ENCODE measurements at regions not wholly inside any gene's neighbourhood (a gene's known extent, or its start where the extent isn't known, plus 50 kb on each side); places are given as distances from the start of the nearest gene placed in this dataset.

DNA sequence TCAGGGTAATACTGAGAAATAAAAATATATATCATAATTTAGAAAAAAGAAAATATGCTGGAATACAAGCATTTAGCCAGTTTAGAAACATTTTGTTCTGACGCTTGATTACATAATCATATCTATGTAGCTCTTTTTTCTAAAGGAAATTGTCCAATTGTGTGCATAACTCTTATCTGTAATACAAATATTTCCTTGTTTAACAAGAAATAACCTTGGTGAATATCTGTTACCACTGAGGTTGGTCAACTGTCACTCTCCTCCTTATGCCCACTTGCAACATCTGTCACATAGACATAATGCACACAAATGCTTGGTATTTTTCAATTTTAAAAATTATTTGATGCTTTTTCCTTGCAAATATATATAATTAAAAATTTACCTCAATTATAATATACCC is 609.7 kb downstream of the TLL1 start:
- intact Hi-C loops (cut with DNase I, micrococcal nuclease) = no loop called here
- TF ChIP-seq, protein P1, sequence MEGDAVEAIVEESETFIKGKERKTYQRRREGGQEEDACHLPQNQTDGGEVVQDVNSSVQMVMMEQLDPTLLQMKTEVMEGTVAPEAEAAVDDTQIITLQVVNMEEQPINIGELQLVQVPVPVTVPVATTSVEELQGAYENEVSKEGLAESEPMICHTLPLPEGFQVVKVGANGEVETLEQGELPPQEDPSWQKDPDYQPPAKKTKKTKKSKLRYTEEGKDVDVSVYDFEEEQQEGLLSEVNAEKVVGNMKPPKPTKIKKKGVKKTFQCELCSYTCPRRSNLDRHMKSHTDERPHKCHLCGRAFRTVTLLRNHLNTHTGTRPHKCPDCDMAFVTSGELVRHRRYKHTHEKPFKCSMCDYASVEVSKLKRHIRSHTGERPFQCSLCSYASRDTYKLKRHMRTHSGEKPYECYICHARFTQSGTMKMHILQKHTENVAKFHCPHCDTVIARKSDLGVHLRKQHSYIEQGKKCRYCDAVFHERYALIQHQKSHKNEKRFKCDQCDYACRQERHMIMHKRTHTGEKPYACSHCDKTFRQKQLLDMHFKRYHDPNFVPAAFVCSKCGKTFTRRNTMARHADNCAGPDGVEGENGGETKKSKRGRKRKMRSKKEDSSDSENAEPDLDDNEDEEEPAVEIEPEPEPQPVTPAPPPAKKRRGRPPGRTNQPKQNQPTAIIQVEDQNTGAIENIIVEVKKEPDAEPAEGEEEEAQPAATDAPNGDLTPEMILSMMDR (IDR thresholded peaks at IDR 0.05) = no peak
- no peaks in the 10 kb centered on the region for H3K36me3 ChIP-seq (ENCODE audit: low read depth)
- H3K9me3 ChIP-seq = no peaks in the 10 kb centered on the region
- H3K4me3 ChIP-seq = no peak overlapping the region
- no peaks in the 10 kb centered on the region for H3K4me1 ChIP-seq (ENCODE audit: low read depth)
- ATAC-seq = peak; percentile 51
- no peak for DNase-seq

DNA sequence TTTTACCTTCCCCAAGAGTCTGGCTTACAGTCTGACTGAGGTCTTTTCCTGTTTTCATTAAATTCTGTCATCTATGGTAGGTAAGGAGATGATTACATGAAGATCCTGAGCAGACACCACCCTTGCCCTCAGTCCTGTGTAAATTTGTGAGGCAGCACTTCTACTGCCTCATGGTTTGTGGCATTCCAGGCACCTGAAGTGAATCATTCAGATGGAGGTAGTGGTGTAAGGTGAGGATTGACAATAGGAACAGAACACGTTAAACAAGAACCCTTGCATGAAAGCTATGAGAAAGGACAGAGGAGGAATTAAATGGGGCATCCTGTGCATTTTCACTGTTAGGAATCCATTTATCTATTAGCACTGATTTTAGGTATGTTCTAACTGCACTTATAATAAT is 618.6 kb downstream of the TLL1 start:
- DNase-seq (no peak), ATAC-seq (no peak)
- H3K36me3 ChIP-seq (ENCODE audit: low read depth) = no peaks in the 10 kb centered on the region
- H3K4me3 ChIP-seq = no peak overlapping the region
- TF ChIP-seq, protein P1 (IDR thresholded peaks at IDR 0.05) = no peak
- intact Hi-C loops (cut with DNase I, micrococcal nuclease) = no loop called here
- H3K9me3 ChIP-seq = no peaks in the 10 kb centered on the region
- H3K4me1 ChIP-seq (ENCODE audit: low read depth) = no peaks in the 10 kb centered on the region

DNA sequence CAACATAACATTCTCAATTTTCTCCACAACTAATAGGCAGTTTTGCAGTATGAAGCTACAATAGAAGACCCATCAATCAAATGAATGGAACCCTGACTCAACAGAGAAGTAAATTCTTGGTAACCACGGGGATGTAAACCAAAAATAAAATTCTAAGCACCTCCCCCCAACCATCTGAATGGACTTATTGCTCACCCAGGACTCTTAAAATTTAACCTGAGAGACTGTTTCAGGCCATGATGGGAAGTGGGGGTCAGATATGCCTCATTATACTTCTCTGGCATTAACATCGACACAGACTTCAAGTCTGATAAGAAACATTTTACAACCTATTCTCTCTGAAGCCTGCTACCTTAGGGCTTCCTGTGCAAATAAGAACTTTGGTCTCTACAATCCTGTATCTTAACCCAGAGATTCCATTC is 620.9 kb downstream of the TLL1 start:
- H3K9me3 ChIP-seq = no peaks in the 10 kb centered on the region
- TF ChIP-seq, protein P1 (IDR thresholded peaks at IDR 0.05) = no peak
- peak; percentile 80 for ATAC-seq
- H3K4me3 ChIP-seq = no peak overlapping the region
- peak in 1 of 3 donors; percentile 17 for DNase-seq
- intact Hi-C loops (cut with DNase I, micrococcal nuclease) = no loop called here
- H3K4me1 ChIP-seq (ENCODE audit: low read depth) = no peaks in the 10 kb centered on the region
- H3K36me3 ChIP-seq (ENCODE audit: low read depth) = no peaks in the 10 kb centered on the region

DNA sequence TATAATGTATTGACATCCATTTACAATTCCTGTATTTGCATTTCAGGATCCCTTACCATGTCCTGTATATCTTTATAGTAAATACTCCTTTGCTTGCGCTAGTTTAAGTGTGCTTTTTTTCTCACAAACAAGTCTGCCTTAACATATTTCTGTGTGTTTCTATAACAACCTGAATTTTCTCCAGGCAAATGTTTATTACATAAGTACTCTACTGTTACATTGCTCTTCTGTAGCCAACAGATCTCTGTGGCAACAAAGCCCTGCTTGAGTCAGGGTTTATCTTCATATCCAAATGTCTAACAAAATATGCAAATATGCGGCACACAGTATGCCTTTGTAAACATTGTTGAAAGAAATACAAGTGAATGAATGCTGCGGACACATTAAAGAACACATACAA is 625.5 kb downstream of the TLL1 start:
- ATAC-seq = no peak
- intact Hi-C loops (cut with DNase I, micrococcal nuclease) = no loop called here
- H3K4me1 ChIP-seq (ENCODE audit: low read depth) = no peaks in the 10 kb centered on the region
- H3K36me3 ChIP-seq (ENCODE audit: low read depth) = no peaks in the 10 kb centered on the region
- H3K9me3 ChIP-seq = no peaks in the 10 kb centered on the region
- H3K4me3 ChIP-seq = no peak overlapping the region
- TF ChIP-seq, protein P1 (IDR thresholded peaks at IDR 0.05) = no peak
- no peak for DNase-seq

DNA sequence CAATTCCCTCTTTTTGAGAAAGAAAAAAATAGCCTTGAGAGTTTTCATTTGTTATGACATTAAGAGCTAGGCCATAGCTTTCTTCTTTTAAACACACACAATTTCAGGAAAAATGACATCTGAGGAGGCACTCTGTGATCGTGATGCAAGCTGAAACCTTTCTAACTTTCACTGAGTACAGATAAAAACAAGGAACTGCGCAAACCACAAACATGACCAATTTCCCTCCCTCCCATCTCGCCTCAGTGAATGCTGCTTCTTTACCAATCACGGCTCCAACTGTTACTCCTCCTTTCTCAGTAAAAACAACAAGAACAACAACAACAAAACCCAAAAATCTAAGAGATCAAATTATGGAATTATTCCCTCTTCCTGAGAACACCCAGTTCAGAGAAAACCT is 626.8 kb downstream of the TLL1 start:
- no peaks in the 10 kb centered on the region for H3K9me3 ChIP-seq
- DNase-seq (no peak), ATAC-seq (no peak)
- intact Hi-C loops (cut with DNase I, micrococcal nuclease) = no loop called here
- H3K4me1 ChIP-seq (ENCODE audit: low read depth) = no peaks in the 10 kb centered on the region
- no peak overlapping the region for H3K4me3 ChIP-seq
- H3K36me3 ChIP-seq (ENCODE audit: low read depth) = no peaks in the 10 kb centered on the region
- TF ChIP-seq, protein P1 (IDR thresholded peaks at IDR 0.05) = no peak

DNA sequence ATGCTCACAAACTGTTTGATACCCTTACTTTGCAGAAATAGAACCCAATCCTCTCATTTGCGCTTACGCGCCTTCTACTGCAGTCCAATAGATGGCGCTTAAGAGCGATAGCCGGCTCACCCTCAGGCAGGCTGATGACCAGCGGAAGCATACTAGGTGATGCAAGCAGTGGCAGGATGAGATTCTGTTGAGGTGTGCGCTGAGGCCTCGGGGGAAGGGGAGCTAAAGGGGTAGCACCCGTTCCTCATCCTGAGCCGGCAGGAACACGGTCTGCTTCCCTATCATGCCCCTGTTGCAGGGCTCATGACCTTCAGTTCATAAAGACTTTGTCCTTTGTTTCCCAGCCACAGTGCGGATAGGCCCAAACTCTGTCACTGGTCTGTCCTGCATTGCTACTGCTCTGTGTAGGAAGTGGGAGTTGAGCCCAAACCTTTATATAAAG is 628.9 kb downstream of the TLL1 start:
- no peak overlapping the region for H3K4me3 ChIP-seq
- H3K36me3 ChIP-seq (ENCODE audit: low read depth) = no peaks in the 10 kb centered on the region
- DNase-seq = no peak
- no peaks in the 10 kb centered on the region for H3K9me3 ChIP-seq
- peak; percentile 20 for ATAC-seq
- no peaks in the 10 kb centered on the region for H3K4me1 ChIP-seq (ENCODE audit: low read depth)
- intact Hi-C loops (cut with DNase I, micrococcal nuclease) = no loop called here
- TF ChIP-seq, protein P1 (IDR thresholded peaks at IDR 0.05) = no peak

Measured in mucosa of descending colon (tissue), 3 donors.